ENCODE measurements at regions not wholly inside any gene's neighbourhood (a gene's known extent, or its start where the extent isn't known, plus 50 kb on each side); places are given as distances from the start of the nearest gene placed in this dataset.

- no TSS peak for BruUV-seq (replicated peaks)
- H3K56ac ChIP-seq (ENCODE audit: extremely low read depth, insufficient read depth, low read length) = no peak overlapping the region
- H2BK20ac ChIP-seq (ENCODE audit: low read depth, low read length) = no peak overlapping the region
- intact Hi-C loops (cut with micrococcal nuclease) = no loop called here
- no peak overlapping the region for H3K18ac ChIP-seq (ENCODE audit: low read depth, low read length)
- DNase-seq = no peak
- H2BK15ac ChIP-seq (ENCODE audit: low read depth, low read length) = no peak overlapping the region
- ChIA-PET POLR2A (ENCODE audit: unreplicated experiment) (no interaction called here), CTCF (no interaction called here)
- peaks cover 15% of the 10 kb centered on the region for H3K27me3 ChIP-seq (ENCODE audit: control insufficient read depth, insufficient read depth, low read length)
- no peak for ATAC-seq (ENCODE audit: low read depth)
- no peak overlapping the region for H3K14ac ChIP-seq (replicated peaks; ENCODE audit: low read depth, low read length)
- no peak overlapping the region for H4K8ac ChIP-seq (ENCODE audit: low read depth in 2 of 2, low read length in 2 of 2)
- H2AFZ ChIP-seq (replicated peaks; ENCODE audit: low read length, poor library complexity) = no peak overlapping the region
- no peak overlapping the region for H2AK9ac ChIP-seq (replicated peaks; ENCODE audit: low read depth, low read length, poor library complexity)
- no peaks in the 10 kb centered on the region for H3K79me1 ChIP-seq (ENCODE audit: low read depth in 1 of 2, low read length in 2 of 2)
- H3K9me1 ChIP-seq (ENCODE audit: insufficient read depth, low read length) = peaks cover 2% of the 10 kb centered on the region; the same call in 1 of the 2 replicates
- no peak overlapping the region for H4K5ac ChIP-seq (ENCODE audit: low read depth, low read length)
- H2AK5ac ChIP-seq (ENCODE audit: low read depth, low read length) = no peak overlapping the region
- 0 out of 2 replicates have a peak, but pooled peaks cover 2% of the 10 kb centered on the region for H3K4me1 ChIP-seq (ENCODE audit: control insufficient read depth, insufficient read depth, low read length)
- no peak overlapping the region for H2BK5ac ChIP-seq (ENCODE audit: low read depth, low read length, poor library complexity, severe bottlenecking)
- H4K91ac ChIP-seq (ENCODE audit: insufficient read depth, low read depth, low read length) = no peak overlapping the region
- H3K9me3 ChIP-seq (ENCODE audit: control insufficient read depth, insufficient read depth, low read length) = no peaks in the 10 kb centered on the region
- WGBS, 2 experiments (ENCODE audit: extremely low coverage in 2 of 2, insufficient read length in 1 of 2) = no CpG with 5 or more reads among the region's 4 CpGs
- no peak overlapping the region for H3K4ac ChIP-seq (ENCODE audit: low read depth, low read length)
- no peak overlapping the region for H3K27ac ChIP-seq (ENCODE audit: insufficient read depth, low read length)
- H3K4me2 ChIP-seq (ENCODE audit: low read depth, low read length) = no peak overlapping the region
- no peaks in the 10 kb centered on the region for H3K36me3 ChIP-seq (ENCODE audit: control insufficient read depth, insufficient read depth, low read length)
- no peak for TF ChIP-seq MAZ (IDR thresholded peaks at IDR 0.05; ENCODE audit: borderline replicate concordance, low read depth, low read length)
- H3K23ac ChIP-seq (ENCODE audit: low read depth, low read length) = no peak overlapping the region
- H2BK120ac ChIP-seq (ENCODE audit: low read depth, low read length) = no peak overlapping the region
- H3K9ac ChIP-seq (ENCODE audit: low read depth, low read length) = no peak overlapping the region
- H3K4me3 ChIP-seq (ENCODE audit: insufficient read depth, low read depth, low read length) = no peak overlapping the region
- dilution Hi-C loops (cut with HindIII; ENCODE audit: low sequenced_read_pairs, unreplicated experiment) = no loop called here
- in situ Hi-C loops (cut with MboI; ENCODE audit: low sequenced_read_pairs) = no loop called here
- H4K20me1 ChIP-seq (ENCODE audit: insufficient read depth, low read length) = no peaks in the 10 kb centered on the region
These were observed 100.5 kb upstream of the SPRED2 start for GRCh38 chr2:65532937-65533336.

Measured in IMR-90 (cell line).